H1 (cell line): ENCODE measurements at regions not wholly inside any gene's neighbourhood (a gene's known extent, or its start where the extent isn't known, plus 50 kb on each side); places are given as distances from the start of the nearest gene placed in this dataset.

ENCODE experiments used
- CTCF ChIA-PET: fragments of 300-600 bp; sonication (Branson Sonifier 250); formaldehyde crosslinking; loops from one replicate; lab custom pipeline; 2021; ENCODE audit not compliant: partially characterized antibody; lab: Charles Lee
- POLR2A ChIA-PET: fragments of 300-600 bp; sonication (Branson Sonifier 250); formaldehyde crosslinking; loops from one replicate; lab custom pipeline; 2021; ENCODE audit warnings: inconsistent platforms; ENCODE audit not compliant: partially characterized antibody; lab: Charles Lee
- DNase-seq, 2 experiments: peaks; one replicate each; pipeline versions ENCODE4 v3.0.0 to v3.0.0-alpha.2; 2010 to 2022; ENCODE audit warnings: low spot score in 2 of 2, low read depth in 1 of 2, mixed read lengths in 1 of 2
- FAIRE-seq: peaks from 2 replicates; lab custom pipeline; 2011; peaks lifted over from hg19 to GRCh38; lab: Jason Lieb, UNC
- H2AFZ ChIP-seq: 2 replicates; pipeline ENCODE4 v1.8.1; 2012; ENCODE audit warnings: low read length, inconsistent platforms
- H2AK5ac ChIP-seq: 2 replicates; pipeline ENCODE4 v1.6.1; 2013; ENCODE audit warnings: low read depth, low read length
- H2BK120ac ChIP-seq: replicated peaks from 2 replicates; pipeline ENCODE3; 2013; ENCODE audit warnings: low read depth, low read length, inconsistent platforms
- H2BK12ac ChIP-seq: 2 replicates; pipeline ENCODE4 v1.6.1; 2013; ENCODE audit warnings: low read depth, low read length
- H2BK15ac ChIP-seq: 2 replicates; pipeline ENCODE4 v1.6.1; 2013; ENCODE audit warnings: low read length
- H2BK20ac ChIP-seq: 2 replicates; pipeline ENCODE4 v1.6.1; 2013; ENCODE audit warnings: low read length
- H2BK5ac ChIP-seq: 2 replicates; pipeline ENCODE4 v1.6.1; 2013; ENCODE audit warnings: low read depth, low read length
- H3K14ac ChIP-seq: 2 replicates; pipeline ENCODE4 v1.6.1; 2013; ENCODE audit warnings: inconsistent platforms; ENCODE audit not compliant: insufficient read length
- H3K18ac ChIP-seq: 2 replicates; pipeline ENCODE4 v1.6.1; 2013; ENCODE audit warnings: low read length; ENCODE audit errors: extremely low read depth
- H3K23ac ChIP-seq: 2 replicates; pipeline ENCODE4 v1.6.1; 2013; ENCODE audit warnings: inconsistent platforms; ENCODE audit not compliant: insufficient read length
- H3K23me2 ChIP-seq: 2 replicates; pipeline ENCODE4 v1.6.1; 2013; ENCODE audit warnings: low read depth, low read length
- H3K27ac ChIP-seq: 2 replicates; pipeline ENCODE4 v1.6.1; 2011; ENCODE audit warnings: low read depth, low read length, inconsistent platforms
- H3K27me3 ChIP-seq, 4 experiments: replicated peaks in 1 of 4; 1 replicate in 1 of 4; 2 replicates in 3 of 4; pipeline versions ENCODE4 v1.6.1 to v1.8.1; 2011 to 2013; ENCODE audit warnings: low read length in 3 of 4, mild to moderate bottlenecking in 3 of 4, inconsistent platforms in 2 of 4, mixed read lengths in 2 of 4, moderate library complexity in 1 of 4; ENCODE audit not compliant: control insufficient read depth in 3 of 4, insufficient read depth in 3 of 4; ENCODE audit errors: extremely low read depth in 1 of 4
- H3K36me3 ChIP-seq, 4 experiments: 2 replicates each; pipeline versions ENCODE4 v1.6.1 to v1.8.1; 2011 to 2013; ENCODE audit warnings: mild to moderate bottlenecking in 4 of 4, low read length in 3 of 4, moderate library complexity in 2 of 4, control low read depth in 1 of 4, inconsistent platforms in 1 of 4; ENCODE audit not compliant: insufficient read depth in 4 of 4, control insufficient read depth in 2 of 4
- H3K4ac ChIP-seq: replicated peaks from 2 replicates; pipeline ENCODE3; 2013; ENCODE audit warnings: low read length, low read depth, mixed read lengths, inconsistent platforms; ENCODE audit not compliant: insufficient read length
- H3K4me1 ChIP-seq, 4 experiments: replicated peaks in 1 of 4; 1 replicate in 1 of 4; 2 replicates in 3 of 4; pipeline versions ENCODE4 v1.6.1 to v1.8.1; 2011 to 2013; ENCODE audit warnings: low read length in 3 of 4, inconsistent platforms in 2 of 4, mixed read lengths in 1 of 4; ENCODE audit not compliant: insufficient read depth in 4 of 4, control insufficient read depth in 3 of 4
- H3K4me2 ChIP-seq, 2 experiments: 2 replicates each; pipeline versions ENCODE4 v1.6.1 to v1.8.1; 2011 to 2013; ENCODE audit warnings: low read depth in 2 of 2, low read length in 2 of 2, control low read depth in 1 of 2, inconsistent platforms in 1 of 2, mild to moderate bottlenecking in 1 of 2; ENCODE audit not compliant: insufficient read depth in 1 of 2
- H3K4me3 ChIP-seq, 4 experiments: fragments of 200-600, 300-600 bp in 1 of 4; sonication (generic), shearing (Covaris generic), sonication (Bioruptor Twin) in 1 of 4; 2 replicates each; pipeline versions ENCODE4 v1.5.1 to v1.8.1; 2011 to 2016; ENCODE audit warnings: low read length in 4 of 4, low read depth in 3 of 4, control low read depth in 2 of 4, inconsistent platforms in 2 of 4, mild to moderate bottlenecking in 2 of 4, mixed read lengths in 1 of 4, moderate library complexity in 1 of 4; ENCODE audit not compliant: insufficient read depth in 2 of 4; ENCODE audit errors: extremely low read depth in 1 of 4
- H3K56ac ChIP-seq: replicated peaks from 2 replicates; pipeline ENCODE3; 2013; ENCODE audit warnings: low read depth, mild to moderate bottlenecking, mixed read lengths, low read length, inconsistent platforms; ENCODE audit not compliant: insufficient read length
- H3K79me1 ChIP-seq: 2 replicates; pipeline ENCODE4 v1.6.1; 2013; ENCODE audit warnings: low read depth, low read length, control low read depth
- H3K79me2 ChIP-seq, 2 experiments: 2 replicates each; pipeline versions ENCODE4 v1.6.1 to v1.8.1; 2012 to 2013; ENCODE audit warnings: low read length in 2 of 2, mild to moderate bottlenecking in 2 of 2, inconsistent platforms in 1 of 2; ENCODE audit not compliant: insufficient read depth in 2 of 2, control insufficient read depth in 1 of 2
- H3K9ac ChIP-seq, 4 experiments: replicated peaks in 1 of 4; 1 replicate in 1 of 4; 2 replicates in 3 of 4; pipeline versions ENCODE4 v1.6.1 to v1.8.1; 2011 to 2013; ENCODE audit warnings: low read depth in 3 of 4, low read length in 3 of 4, control low read depth in 2 of 4, mild to moderate bottlenecking in 2 of 4, moderate library complexity in 2 of 4, inconsistent platforms in 1 of 4; ENCODE audit errors: extremely low read depth in 1 of 4
- H3K9me3 ChIP-seq, 2 experiments: 2 replicates each; pipeline versions ENCODE4 v1.6.1 to v1.8.1; 2012 to 2013; ENCODE audit warnings: mild to moderate bottlenecking in 2 of 2, moderate library complexity in 2 of 2, control low read depth in 1 of 2, inconsistent platforms in 1 of 2, low read depth in 1 of 2, low read length in 1 of 2, mixed read lengths in 1 of 2; ENCODE audit not compliant: insufficient read depth in 2 of 2
- H4K20me1 ChIP-seq, 2 experiments: replicated peaks in 1 of 2; 2 replicates each; pipeline versions ENCODE3 to v1.8.1; 2011 to 2013; ENCODE audit warnings: inconsistent platforms in 2 of 2, low read length in 2 of 2, mild to moderate bottlenecking in 1 of 2; ENCODE audit not compliant: insufficient read depth in 2 of 2, control insufficient read depth in 1 of 2
- H4K5ac ChIP-seq: 2 replicates; pipeline ENCODE4 v1.6.1; 2013; ENCODE audit warnings: low read length, low read depth, mixed read lengths, inconsistent platforms; ENCODE audit not compliant: insufficient read length
- H4K8ac ChIP-seq: 2 replicates; pipeline ENCODE4 v1.8.0; 2013; ENCODE audit warnings: mild to moderate bottlenecking, moderate library complexity, low read length, inconsistent platforms; ENCODE audit not compliant: insufficient read depth; ENCODE audit errors: extremely low read depth
- H4K91ac ChIP-seq: replicated peaks from 2 replicates; pipeline ENCODE3; 2013; ENCODE audit warnings: low read length, mixed read lengths, inconsistent platforms; ENCODE audit not compliant: insufficient read length
- PHF8 ChIP-seq: fragments of 200-600 bp; sonication (generic); conservative IDR thresholded peaks from 2 replicates; pipeline ENCODE4 v1.7.1; 2012; ENCODE audit warnings: low read depth, mild to moderate bottlenecking, inconsistent platforms, low read length, moderate library complexity
- WGBS, 2 experiments: shearing (Covaris generic) in 1 of 2; methylation state at CpG; one replicate each; pipeline versions ENCODE4 v1.1.6 to v1.1.7; 2013 to 2015; ENCODE audit warnings: low lambda C conversion rate in 2 of 2, mixed read lengths in 2 of 2, inconsistent platforms in 1 of 2, low coverage in 1 of 2, missing lambda C conversion rate in 1 of 2; ENCODE audit not compliant: insufficient replicate concordance in 2 of 2, insufficient coverage in 1 of 2, insufficient read length in 1 of 2; ENCODE audit errors: extremely low coverage in 1 of 2, missing lambda C conversion rate in 1 of 2; 5-methylcytosine and 5-hydroxymethylcytosine counted together

GRCh38 chr9:23447166-23447565 lies 378.9 kb downstream of the ELAVL2 start:
- Histone ChIP-seq H3K9ac (no peak overlapping the region), H3K4me1 (no peaks in the 10 kb centered on the region), H3K18ac (no peak overlapping the region), H2BK12ac (no peak overlapping the region), H2AFZ (peak overlapping the region; percentile 89), H3K36me3 (no peaks in the 10 kb centered on the region), H3K23ac (no peak overlapping the region)
- POLR2A ChIA-PET: no interaction called here
- no peak for DNase-seq
- TF ChIP-seq PHF8: no peak
- TF ChIP-seq, all 59 proteins: peak for 0
- H2BK5ac ChIP-seq: no peak overlapping the region
- WGBS, 2 experiments: 69% methylated on average over 3 of the region's 3 CpGs; no CpG with 5 or more reads in 1 of the 2 experiments
- CTCF ChIA-PET: interaction anchor here (1.5 kb wide), 1 partner anchor 319 kb away, joined by 3 read pairs; no protein-coding TSS in a partner anchor
- H2BK20ac ChIP-seq: no peak overlapping the region
- H3K23me2 ChIP-seq: no peaks in the 10 kb centered on the region
- H3K14ac ChIP-seq: no peak overlapping the region
- H3K4me2 ChIP-seq: no peak overlapping the region
- H3K56ac ChIP-seq: no peak overlapping the region
- no peak for FAIRE-seq
- peaks cover 0 to 5% of the 10 kb centered on the region in 2 experiments; a peak in 1 of 4 replicates for H3K9me3 ChIP-seq
- no peaks in the 10 kb centered on the region for H3K79me1 ChIP-seq
- H4K20me1 ChIP-seq: no peaks in the 10 kb centered on the region
- no peak overlapping the region for H3K27ac ChIP-seq
- H4K91ac ChIP-seq: no peak overlapping the region
- no peak overlapping the region for H2BK15ac ChIP-seq
- H3K4ac ChIP-seq: no peak overlapping the region
- H2AK5ac ChIP-seq: no peak overlapping the region
- H3K4me3 ChIP-seq: no peak overlapping the region
- no peak overlapping the region for H2BK120ac ChIP-seq
- H4K8ac ChIP-seq: no peak overlapping the region
- no peaks in the 10 kb centered on the region for H3K27me3 ChIP-seq
- no peak overlapping the region for H4K5ac ChIP-seq
- H3K79me2 ChIP-seq: no peaks in the 10 kb centered on the region
